ENCODE measurements at regions not wholly inside any gene's neighbourhood (a gene's known extent, or its start where the extent isn't known, plus 50 kb on each side); places are given as distances from the start of the nearest gene placed in this dataset.

- DNase-seq = no peak
- no peaks in the 10 kb centered on the region for H3K9me3 ChIP-seq
- TF ChIP-seq CTCF (IDR thresholded peaks at IDR 0.05) = no peak
- no peaks in the 10 kb centered on the region for H3K4me1 ChIP-seq
- H3K27ac ChIP-seq = no peak overlapping the region
- H3K4me3 ChIP-seq = no peak overlapping the region
- H3K27me3 ChIP-seq = no peaks in the 10 kb centered on the region
- H3K36me3 ChIP-seq = no peaks in the 10 kb centered on the region
- intact Hi-C loops (cut with DNase I) = no loop called here
- no peak overlapping the region for H3K9ac ChIP-seq (ENCODE audit: low read depth in 2 of 2, low read length in 2 of 2)
These were observed 626.1 kb downstream of the PTPRC start for GRCh38 chr1:199264911-199265310.

GRCh38 chr1:199265319-199265718 lies 626.5 kb downstream of the PTPRC start:
- Histone ChIP-seq H3K36me3 (no peaks in the 10 kb centered on the region), H3K4me3 (no peak overlapping the region), H3K4me1 (no peaks in the 10 kb centered on the region), H3K27me3 (no peaks in the 10 kb centered on the region), H3K9ac (ENCODE audit: low read depth in 2 of 2, low read length in 2 of 2) (no peak overlapping the region), H3K27ac (no peak overlapping the region), H3K9me3 (no peaks in the 10 kb centered on the region)
- TF ChIP-seq CTCF (IDR thresholded peaks at IDR 0.05) = no peak
- no peak for DNase-seq
- intact Hi-C loops (cut with DNase I) = no loop called here

GRCh38 chr1:199269241-199269640 lies 630.4 kb downstream of the PTPRC start:
- no peak for TF ChIP-seq CTCF (IDR thresholded peaks at IDR 0.05)

GRCh38 chr1:199272139-199272544 lies 633.3 kb downstream of the PTPRC start:
- Histone ChIP-seq H3K9ac (ENCODE audit: low read depth in 2 of 2, low read length in 2 of 2) (no peak overlapping the region), H3K4me3 (no peak overlapping the region), H3K36me3 (no peaks in the 10 kb centered on the region), H3K9me3 (no peaks in the 10 kb centered on the region), H3K27ac (no peak overlapping the region), H3K27me3 (no peaks in the 10 kb centered on the region), H3K4me1 (no peaks in the 10 kb centered on the region)
- intact Hi-C loops (cut with DNase I) = no loop called here
- TF ChIP-seq CTCF (IDR thresholded peaks at IDR 0.05) = no peak
- DNase-seq = no peak

More at GRCh38 chr1:199269241-199269640, 630.4 kb downstream of the PTPRC start:
- Histone ChIP-seq H3K27ac (no peak overlapping the region), H3K4me1 (no peaks in the 10 kb centered on the region), H3K36me3 (no peaks in the 10 kb centered on the region), H3K27me3 (no peaks in the 10 kb centered on the region), H3K9ac (ENCODE audit: low read depth in 2 of 2, low read length in 2 of 2) (no peak overlapping the region), H3K4me3 (no peak overlapping the region), H3K9me3 (no peaks in the 10 kb centered on the region)
- DNase-seq = no peak
- intact Hi-C loops (cut with DNase I) = no loop called here

GRCh38 chr1:199272628-199273086 lies 633.8 kb downstream of the PTPRC start:
- H3K27me3 ChIP-seq = no peaks in the 10 kb centered on the region
- H3K9me3 ChIP-seq = no peaks in the 10 kb centered on the region
- DNase-seq = no peak
- H3K36me3 ChIP-seq = no peaks in the 10 kb centered on the region
- intact Hi-C loops (cut with DNase I) = no loop called here
- TF ChIP-seq CTCF (IDR thresholded peaks at IDR 0.05) = no peak
- H3K4me1 ChIP-seq = no peaks in the 10 kb centered on the region
- H3K27ac ChIP-seq = no peak overlapping the region
- H3K4me3 ChIP-seq = no peak overlapping the region
- no peak overlapping the region for H3K9ac ChIP-seq (ENCODE audit: low read depth in 2 of 2, low read length in 2 of 2)

Measured in colonic mucosa (tissue), 4 donors.